PC-9 (cell line): ENCODE measurements at regions not wholly inside any gene's neighbourhood (a gene's known extent, or its start where the extent isn't known, plus 50 kb on each side); places are given as distances from the start of the nearest gene placed in this dataset.

Experiments
- BruUV-seq: library from RNA; stranded (reverse); fragments of 400-500 nt; replicated peaks from 2 replicates; lab custom pipeline; 2021; lab: Mats Ljungman, UMichigan
- CTCF ChIA-PET: fragments of 300-600 bp; sonication (Branson Sonifier 250); formaldehyde crosslinking; loops from one replicate; lab custom pipeline; 2022; ENCODE audit warnings: antibody characterized with exemption; lab: Charles Lee
- POLR2A ChIA-PET: fragments of 300-600 bp; sonication (Branson Sonifier 250); formaldehyde crosslinking; loops from one replicate; lab custom pipeline; 2022; ENCODE audit warnings: antibody characterized with exemption; ENCODE audit not compliant: unreplicated experiment; lab: Charles Lee
- DNase-seq, 2 experiments: peaks; one replicate each; pipeline versions ENCODE4 v3.0.0 to v3.0.0-alpha.2; 2015 to 2022; ENCODE audit warnings: mixed read lengths in 1 of 2
- H2AFZ ChIP-seq: fragments of 200-600 bp; sonication (generic); 2 replicates; pipeline ENCODE4 v1.8.1; 2017; ENCODE audit warnings: antibody characterized with exemption
- H3F3A ChIP-seq: fragments of 200-600 bp; sonication (generic); 2 replicates; pipeline ENCODE4 v1.8.1; 2017; ENCODE audit warnings: antibody characterized with exemption, mild to moderate bottlenecking, low read depth; ENCODE audit not compliant: insufficient read depth
- H3K27ac ChIP-seq: fragments of 200-600 bp; sonication (generic); 2 replicates; pipeline ENCODE4 v1.6.1; 2016; ENCODE audit warnings: mixed run types
- H3K27me3 ChIP-seq: fragments of 200-600 bp; sonication (generic); 2 replicates; pipeline ENCODE4 v1.6.1; 2016; ENCODE audit warnings: low read depth, mixed run types; ENCODE audit not compliant: insufficient read depth
- H3K36me3 ChIP-seq: fragments of 200-600 bp; sonication (generic); 2 replicates; pipeline ENCODE4 v1.6.1; 2016; ENCODE audit warnings: low read depth, mixed run types
- H3K4me1 ChIP-seq: fragments of 200-600 bp; sonication (generic); replicated peaks from 2 replicates; pipeline ENCODE4 v1.6.1; 2016; ENCODE audit warnings: mixed run types; ENCODE audit not compliant: insufficient read depth
- H3K4me2 ChIP-seq: fragments of 200-600 bp; sonication (generic); 2 replicates; pipeline ENCODE4 v1.6.1; 2017; ENCODE audit warnings: mixed run types
- H3K4me3 ChIP-seq: fragments of 200-600 bp; sonication (generic); 2 replicates; pipeline ENCODE4 v1.6.1; 2016; ENCODE audit warnings: mixed run types
- H3K79me2 ChIP-seq: fragments of 200-600 bp; sonication (generic); 2 replicates; pipeline ENCODE4 v1.6.1; 2017; ENCODE audit warnings: low read depth, mixed run types
- H3K9me2 ChIP-seq: fragments of 200-600 bp; sonication (generic); 2 replicates; pipeline ENCODE4 v1.8.1; 2017; ENCODE audit warnings: mild to moderate bottlenecking; ENCODE audit not compliant: insufficient read depth
- H3K9me3 ChIP-seq: fragments of 200-600 bp; sonication (generic); 2 replicates; pipeline ENCODE4 v1.8.1; 2016; ENCODE audit warnings: low read depth; ENCODE audit not compliant: insufficient read depth
- H4K20me1 ChIP-seq: fragments of 200-600 bp; sonication (generic); 2 replicates; pipeline ENCODE4 v1.8.1; 2017; ENCODE audit not compliant: insufficient read depth
- EZH2 ChIP-seq: fragments of 200-600 bp; sonication (generic); IDR thresholded peaks from 2 replicates; pipeline ENCODE4 v1.8.0; 2017; ENCODE audit warnings: antibody characterized with exemption, low read depth
- intact Hi-C: fragments of 100-400 bp; cut with micrococcal nuclease; formaldehyde crosslinking; loops from one replicate; pipeline ENCODE4 v1.10.0; 2022; ENCODE audit not compliant: unreplicated experiment
- TF ChIP-seq, protein P1 (sequence below): fragments of 200-600 bp; sonication (generic); conservative IDR thresholded peaks from 2 replicates; pipeline ENCODE4 v1.6.1; 2017; ENCODE audit warnings: mixed run types, antibody characterized with exemption, mild to moderate bottlenecking, moderate library complexity

DNA sequence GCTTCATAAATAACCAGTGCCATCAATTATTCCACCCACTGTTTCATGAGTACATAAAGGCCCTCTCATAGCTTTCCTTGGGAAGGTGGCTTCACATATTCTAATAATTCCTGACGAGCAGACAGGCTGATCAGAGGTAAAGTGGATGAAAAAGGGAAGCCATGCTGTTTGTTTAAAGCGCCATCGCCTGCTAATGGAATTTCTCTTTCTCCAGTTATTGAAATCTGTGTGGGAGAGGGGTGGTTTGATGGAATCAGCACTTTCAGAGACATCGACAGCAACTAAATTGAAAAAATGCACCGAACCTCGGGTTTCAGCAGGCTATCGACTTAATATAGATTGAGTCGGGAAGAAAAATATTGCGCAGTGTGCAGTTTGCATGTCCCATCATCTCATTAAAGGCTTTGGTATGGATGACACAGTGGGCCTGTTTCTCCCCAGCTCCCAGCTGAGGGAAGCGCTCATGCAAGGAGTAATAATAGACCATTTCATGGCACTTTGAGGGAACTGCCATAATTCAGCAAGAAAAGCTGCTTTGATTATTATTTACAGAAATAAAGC is 472.1 kb downstream of the RBFOX1 start:
- H3K4me1 ChIP-seq = no peaks in the 10 kb centered on the region
- H3K36me3 ChIP-seq = no peaks in the 10 kb centered on the region
- H3K4me3 ChIP-seq = no peak overlapping the region
- H3K9me2 ChIP-seq = no peaks in the 10 kb centered on the region
- intact Hi-C loops = no loop called here
- no peaks in the 10 kb centered on the region for H3K9me3 ChIP-seq
- no peak overlapping the region for H2AFZ ChIP-seq
- TF ChIP-seq, protein P1, sequence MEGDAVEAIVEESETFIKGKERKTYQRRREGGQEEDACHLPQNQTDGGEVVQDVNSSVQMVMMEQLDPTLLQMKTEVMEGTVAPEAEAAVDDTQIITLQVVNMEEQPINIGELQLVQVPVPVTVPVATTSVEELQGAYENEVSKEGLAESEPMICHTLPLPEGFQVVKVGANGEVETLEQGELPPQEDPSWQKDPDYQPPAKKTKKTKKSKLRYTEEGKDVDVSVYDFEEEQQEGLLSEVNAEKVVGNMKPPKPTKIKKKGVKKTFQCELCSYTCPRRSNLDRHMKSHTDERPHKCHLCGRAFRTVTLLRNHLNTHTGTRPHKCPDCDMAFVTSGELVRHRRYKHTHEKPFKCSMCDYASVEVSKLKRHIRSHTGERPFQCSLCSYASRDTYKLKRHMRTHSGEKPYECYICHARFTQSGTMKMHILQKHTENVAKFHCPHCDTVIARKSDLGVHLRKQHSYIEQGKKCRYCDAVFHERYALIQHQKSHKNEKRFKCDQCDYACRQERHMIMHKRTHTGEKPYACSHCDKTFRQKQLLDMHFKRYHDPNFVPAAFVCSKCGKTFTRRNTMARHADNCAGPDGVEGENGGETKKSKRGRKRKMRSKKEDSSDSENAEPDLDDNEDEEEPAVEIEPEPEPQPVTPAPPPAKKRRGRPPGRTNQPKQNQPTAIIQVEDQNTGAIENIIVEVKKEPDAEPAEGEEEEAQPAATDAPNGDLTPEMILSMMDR = no peak
- no peak for TF ChIP-seq EZH2
- H3F3A ChIP-seq = no peaks in the 10 kb centered on the region
- no peaks in the 10 kb centered on the region for H3K79me2 ChIP-seq
- DNase-seq = no peak
- no peak overlapping the region for H3K27ac ChIP-seq
- no peak overlapping the region for H3K4me2 ChIP-seq
- ChIA-PET CTCF (no interaction called here), POLR2A (interaction anchor here (0.6 kb wide), 1 partner anchor 91 kb away, joined by 4 read pairs; no protein-coding TSS in a partner anchor)
- BruUV-seq = no TSS peak
- no peaks in the 10 kb centered on the region for H4K20me1 ChIP-seq
- H3K27me3 ChIP-seq = peaks cover 19% of the 10 kb centered on the region

DNA sequence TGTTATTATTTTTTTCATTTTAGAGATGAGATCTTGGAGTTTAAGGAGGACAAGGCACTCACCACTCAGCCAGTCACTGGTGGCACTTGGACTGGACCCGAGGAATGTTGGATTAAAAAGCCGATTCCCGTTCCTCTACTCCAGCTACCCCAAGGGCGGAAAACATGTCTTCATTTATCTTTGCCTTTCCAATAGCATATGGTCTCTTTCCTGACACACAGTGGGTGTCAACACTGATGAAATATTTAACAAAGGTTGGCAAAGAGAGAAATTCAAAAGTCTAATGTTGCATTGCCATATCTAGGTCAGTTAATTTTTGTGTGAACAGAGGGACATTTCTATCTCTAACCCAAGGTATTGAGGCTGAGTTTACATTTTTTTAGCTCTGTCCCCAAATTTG is 459.7 kb downstream of the RBFOX1 start:
- Histone ChIP-seq H3K4me1 (no peaks in the 10 kb centered on the region), H3K27me3 (0 out of 2 replicates have a peak, but pooled peaks cover 14% of the 10 kb centered on the region), H3K9me2 (no peaks in the 10 kb centered on the region; the same call in 1 of the 2 replicates), H3F3A (no peaks in the 10 kb centered on the region), H3K79me2 (no peaks in the 10 kb centered on the region), H3K4me3 (no peak overlapping the region), H4K20me1 (no peaks in the 10 kb centered on the region), H3K4me2 (no peak overlapping the region), H2AFZ (no peak overlapping the region), H3K36me3 (no peaks in the 10 kb centered on the region), H3K27ac (no peak overlapping the region), H3K9me3 (no peaks in the 10 kb centered on the region)
- no TSS peak for BruUV-seq
- ChIA-PET CTCF (no interaction called here), POLR2A (no interaction called here)
- DNase-seq = no peak
- TF ChIP-seq EZH2 = no peak
- TF ChIP-seq, protein P1 = no peak
- intact Hi-C loops = no loop called here

DNA sequence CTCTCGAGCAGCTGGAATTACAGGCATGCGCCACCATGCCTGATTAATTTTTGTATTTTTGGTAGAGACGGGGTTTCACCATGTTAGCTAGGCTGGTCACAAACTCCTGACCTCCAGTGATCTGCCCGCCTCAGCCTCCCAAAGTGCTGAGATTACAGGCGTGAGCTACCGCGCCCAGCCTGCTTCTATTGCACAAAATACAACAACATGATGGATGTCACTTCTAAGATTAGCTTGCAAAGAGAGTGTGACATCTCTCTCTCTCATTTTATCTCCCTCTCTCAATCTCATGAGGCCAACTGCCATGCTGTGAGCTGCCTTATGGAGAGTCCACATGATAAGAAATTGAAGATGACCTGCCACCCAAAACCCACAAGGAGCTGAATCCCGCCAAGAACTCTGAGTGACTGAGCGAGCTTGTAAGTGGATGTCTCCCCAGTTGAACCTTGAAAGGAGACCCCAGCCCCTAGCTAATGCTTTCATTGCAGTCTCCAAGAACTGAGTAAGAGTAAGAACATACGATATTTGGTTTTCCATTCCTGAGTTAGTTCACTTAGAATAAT is 458.5 kb downstream of the RBFOX1 start:
- Histone ChIP-seq H3K9me3 (no peaks in the 10 kb centered on the region), H3K79me2 (no peaks in the 10 kb centered on the region), H3K36me3 (no peaks in the 10 kb centered on the region), H3K4me1 (no peaks in the 10 kb centered on the region), H3K27me3 (0 out of 2 replicates have a peak, but pooled peaks cover 14% of the 10 kb centered on the region), H3K9me2 (no peaks in the 10 kb centered on the region; the same call in 1 of the 2 replicates), H3K4me3 (no peak overlapping the region), H4K20me1 (no peaks in the 10 kb centered on the region), H3K4me2 (no peak overlapping the region), H2AFZ (no peak overlapping the region), H3K27ac (no peak overlapping the region), H3F3A (no peaks in the 10 kb centered on the region)
- TF ChIP-seq, protein P1 = no peak
- no peak for TF ChIP-seq EZH2
- DNase-seq = no peak
- ChIA-PET CTCF (no interaction called here), POLR2A (no interaction called here)
- no TSS peak for BruUV-seq
- intact Hi-C loops = no loop called here
